ENCODE measurements at regions not wholly inside any gene's neighbourhood (a gene's known extent, or its start where the extent isn't known, plus 50 kb on each side); places are given as distances from the start of the nearest gene placed in this dataset.

DNA sequence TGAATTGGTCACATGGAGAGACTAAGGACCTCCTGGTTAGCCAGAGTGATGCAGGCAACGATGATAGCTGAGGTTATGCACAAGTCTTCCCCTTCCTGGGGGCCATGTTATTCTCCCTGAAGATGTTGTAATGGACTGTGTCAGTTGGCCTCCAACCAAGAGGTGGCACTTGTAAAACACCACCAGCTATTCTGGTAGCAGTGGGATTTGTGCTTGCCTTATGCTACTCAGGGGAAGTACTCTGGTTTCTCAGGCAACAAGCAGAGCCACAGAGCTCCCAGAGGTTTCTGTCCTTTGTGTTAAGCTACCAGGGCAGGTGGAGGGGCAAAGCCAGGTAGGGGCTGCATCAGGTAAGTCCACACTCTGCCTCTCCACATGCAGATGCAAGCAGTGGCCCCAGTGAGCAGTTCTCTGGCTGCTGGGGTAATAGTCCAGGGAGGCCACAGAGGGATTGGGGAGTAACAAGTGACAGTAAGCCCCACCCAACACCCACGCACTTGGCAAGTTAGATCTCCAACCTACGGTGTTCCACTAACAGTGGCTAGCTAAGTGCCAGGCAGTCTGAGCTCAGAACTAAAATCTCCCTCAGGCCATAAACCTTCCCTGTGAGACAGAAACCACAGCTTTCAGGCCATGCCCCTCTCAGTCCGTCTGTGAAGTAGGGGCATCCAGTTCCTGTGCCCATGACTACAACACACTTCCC lies 99.7 kb downstream of the RND3 start:
- TF ChIP-seq CTCF (IDR thresholded peaks at IDR 0.05): no peak
- no peak for TF ChIP-seq POLR2A (IDR thresholded peaks at IDR 0.05)

All from lower leg skin (tissue), 3 donors.